OCI-LY3 (cell line): ENCODE measurements at regions not wholly inside any gene's neighbourhood (a gene's known extent, or its start where the extent isn't known, plus 50 kb on each side); places are given as distances from the start of the nearest gene placed in this dataset.

ENCODE experiments used
- H2AFZ ChIP-seq: fragments of 200-600, 300-600 bp; shearing (Covaris generic); 2 replicates; pipeline ENCODE4 v1.6.0; 2014; ENCODE audit warnings: antibody characterized with exemption, low read depth, low read length
- H3K27ac ChIP-seq: fragments of 200-600, 300-600 bp; sonication (generic); 2 replicates; pipeline ENCODE4 v1.5.1; 2014; ENCODE audit warnings: mild to moderate bottlenecking, low read length, moderate library complexity, mixed read lengths
- H3K27me3 ChIP-seq: fragments of 200-600, 300-600 bp; sonication (generic); 2 replicates; pipeline ENCODE4 v1.6.1; 2014; ENCODE audit warnings: low read depth, low read length, mixed read lengths
- H3K36me3 ChIP-seq: fragments of 200-600, 300-600 bp; sonication (generic); replicated peaks from 2 replicates; pipeline ENCODE3; 2014; ENCODE audit warnings: low read depth, low read length, mixed read lengths
- H3K4me1 ChIP-seq: fragments of 300-600, 200-600 bp; sonication (generic); 2 replicates; pipeline ENCODE4 v1.6.1; 2014; ENCODE audit warnings: low read length, mixed read lengths
- H3K4me2 ChIP-seq: fragments of 200-600, 300-600 bp; sonication (generic); 2 replicates; pipeline ENCODE4 v1.6.1; 2014; ENCODE audit warnings: low read length, mixed read lengths
- H3K4me3 ChIP-seq: fragments of 300-600, 200-600 bp; sonication (generic); 2 replicates; pipeline ENCODE4 v1.5.1; 2014; ENCODE audit warnings: antibody characterized with exemption, mild to moderate bottlenecking, low read length, moderate library complexity
- H3K79me2 ChIP-seq: fragments of 300-600, 200-600 bp; shearing (Covaris generic); 2 replicates; pipeline ENCODE4 v1.6.1; 2014; ENCODE audit warnings: mild to moderate bottlenecking, low read length, mixed read lengths
- H3K9ac ChIP-seq: fragments of 300-600, 200-600 bp; shearing (Covaris generic); 2 replicates; pipeline ENCODE4 v1.6.0; 2014; ENCODE audit warnings: mild to moderate bottlenecking, low read length, moderate library complexity
- H3K9me3 ChIP-seq: fragments of 200-600, 300-600 bp; shearing (Covaris generic); 2 replicates; pipeline ENCODE4 v1.6.1; 2014; ENCODE audit warnings: low read length, mixed read lengths; ENCODE audit not compliant: insufficient read depth
- H4K20me1 ChIP-seq: fragments of 200-600, 300-600 bp; sonication (generic); 2 replicates; pipeline ENCODE4 v1.6.1; 2016; ENCODE audit warnings: low read length, mixed read lengths; ENCODE audit not compliant: insufficient read depth
- EZH2phosphoT487 ChIP-seq: fragments of 200-600 bp; shearing (Covaris generic); IDR thresholded peaks from 2 replicates; pipeline ENCODE4 v1.6.1; 2018; ENCODE audit warnings: antibody characterized with exemption, mixed run types, low read depth
- TF ChIP-seq, protein P1 (sequence below): fragments of 200-600, 300-600 bp; sonication (generic); IDR thresholded peaks from 2 replicates; pipeline ENCODE4 v1.5.1; 2014; ENCODE audit warnings: antibody characterized with exemption, low read length, low read depth

DNA sequence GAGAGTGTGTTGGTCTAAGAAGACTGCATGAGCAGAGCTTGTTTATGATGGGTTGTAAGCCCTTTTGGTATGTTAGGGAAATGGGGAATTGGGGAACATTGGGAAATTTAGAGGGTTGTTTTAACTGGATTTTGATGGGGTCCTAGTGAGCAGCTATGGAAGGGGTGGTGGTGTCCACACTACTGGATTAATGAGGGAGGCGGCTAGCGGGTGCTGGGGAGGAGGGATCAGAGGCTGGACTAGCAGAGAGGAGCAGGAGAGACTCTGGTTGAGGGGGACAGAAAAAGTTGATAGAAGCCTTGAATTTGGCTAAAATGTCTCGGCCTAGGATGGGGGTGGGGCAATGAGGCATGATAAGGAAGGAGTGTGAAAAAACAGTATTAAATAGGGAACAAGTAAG lies 1369.1 kb downstream of the UQCRFS1 start:
- H3K4me3 ChIP-seq: no peak overlapping the region
- H3K27me3 ChIP-seq: no peaks in the 10 kb centered on the region
- no peak overlapping the region for H3K27ac ChIP-seq
- no peak overlapping the region for H3K9ac ChIP-seq
- H3K4me1 ChIP-seq: no peaks in the 10 kb centered on the region
- H3K36me3 ChIP-seq: no peaks in the 10 kb centered on the region
- H3K79me2 ChIP-seq: no peaks in the 10 kb centered on the region
- H4K20me1 ChIP-seq: no peaks in the 10 kb centered on the region
- H2AFZ ChIP-seq: no peak overlapping the region
- TF ChIP-seq, protein P1, sequence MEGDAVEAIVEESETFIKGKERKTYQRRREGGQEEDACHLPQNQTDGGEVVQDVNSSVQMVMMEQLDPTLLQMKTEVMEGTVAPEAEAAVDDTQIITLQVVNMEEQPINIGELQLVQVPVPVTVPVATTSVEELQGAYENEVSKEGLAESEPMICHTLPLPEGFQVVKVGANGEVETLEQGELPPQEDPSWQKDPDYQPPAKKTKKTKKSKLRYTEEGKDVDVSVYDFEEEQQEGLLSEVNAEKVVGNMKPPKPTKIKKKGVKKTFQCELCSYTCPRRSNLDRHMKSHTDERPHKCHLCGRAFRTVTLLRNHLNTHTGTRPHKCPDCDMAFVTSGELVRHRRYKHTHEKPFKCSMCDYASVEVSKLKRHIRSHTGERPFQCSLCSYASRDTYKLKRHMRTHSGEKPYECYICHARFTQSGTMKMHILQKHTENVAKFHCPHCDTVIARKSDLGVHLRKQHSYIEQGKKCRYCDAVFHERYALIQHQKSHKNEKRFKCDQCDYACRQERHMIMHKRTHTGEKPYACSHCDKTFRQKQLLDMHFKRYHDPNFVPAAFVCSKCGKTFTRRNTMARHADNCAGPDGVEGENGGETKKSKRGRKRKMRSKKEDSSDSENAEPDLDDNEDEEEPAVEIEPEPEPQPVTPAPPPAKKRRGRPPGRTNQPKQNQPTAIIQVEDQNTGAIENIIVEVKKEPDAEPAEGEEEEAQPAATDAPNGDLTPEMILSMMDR: no peak
- TF ChIP-seq EZH2phosphoT487: no peak
- H3K4me2 ChIP-seq: no peak overlapping the region
- no peaks in the 10 kb centered on the region for H3K9me3 ChIP-seq

- no peaks in the 10 kb centered on the region for H3K9me3 ChIP-seq
- H3K4me2 ChIP-seq: no peak overlapping the region
- H4K20me1 ChIP-seq: no peaks in the 10 kb centered on the region
- no peaks in the 10 kb centered on the region for H3K27me3 ChIP-seq
- H3K27ac ChIP-seq: no peak overlapping the region
- H3K4me3 ChIP-seq: no peak overlapping the region
- no peak overlapping the region for H2AFZ ChIP-seq
- TF ChIP-seq, protein P1: no peak
- TF ChIP-seq EZH2phosphoT487: no peak
- H3K9ac ChIP-seq: no peak overlapping the region
- peaks cover 4% of the 10 kb centered on the region; the same call in 1 of the 2 replicates for H3K4me1 ChIP-seq
- no peaks in the 10 kb centered on the region for H3K79me2 ChIP-seq
- no peaks in the 10 kb centered on the region for H3K36me3 ChIP-seq
Measured at GRCh38 chr19:27833031-27833430, 1379.9 kb downstream of the UQCRFS1 start.

DNA sequence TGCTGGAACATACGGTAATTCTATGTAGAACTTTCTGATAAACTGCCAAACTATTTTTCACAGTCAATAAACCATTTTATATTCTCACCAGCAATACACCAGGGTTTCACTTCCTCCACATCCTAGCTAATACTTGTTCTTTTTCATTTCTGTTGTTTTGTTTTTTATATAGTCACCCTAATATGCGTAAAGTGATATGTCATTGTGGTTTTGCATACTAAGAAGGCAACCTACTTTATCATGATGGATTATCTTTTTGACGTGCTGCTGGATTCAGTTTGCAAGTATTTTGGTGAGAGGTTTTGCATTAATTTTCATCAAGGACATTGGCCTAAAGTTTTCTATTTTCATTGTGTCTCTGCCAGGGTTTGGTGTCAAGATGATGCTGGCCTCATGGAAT lies 1384.1 kb downstream of the UQCRFS1 start:
- no peak overlapping the region for H3K27ac ChIP-seq
- H2AFZ ChIP-seq: no peak overlapping the region
- no peak for TF ChIP-seq EZH2phosphoT487
- TF ChIP-seq, protein P1: no peak
- H4K20me1 ChIP-seq: no peaks in the 10 kb centered on the region
- no peak overlapping the region for H3K9ac ChIP-seq
- H3K4me3 ChIP-seq: no peak overlapping the region
- no peak overlapping the region for H3K4me2 ChIP-seq
- H3K36me3 ChIP-seq: no peaks in the 10 kb centered on the region
- no peaks in the 10 kb centered on the region for H3K9me3 ChIP-seq
- H3K79me2 ChIP-seq: no peaks in the 10 kb centered on the region
- peaks cover 4% of the 10 kb centered on the region; the same call in 1 of the 2 replicates for H3K4me1 ChIP-seq
- H3K27me3 ChIP-seq: no peaks in the 10 kb centered on the region

DNA sequence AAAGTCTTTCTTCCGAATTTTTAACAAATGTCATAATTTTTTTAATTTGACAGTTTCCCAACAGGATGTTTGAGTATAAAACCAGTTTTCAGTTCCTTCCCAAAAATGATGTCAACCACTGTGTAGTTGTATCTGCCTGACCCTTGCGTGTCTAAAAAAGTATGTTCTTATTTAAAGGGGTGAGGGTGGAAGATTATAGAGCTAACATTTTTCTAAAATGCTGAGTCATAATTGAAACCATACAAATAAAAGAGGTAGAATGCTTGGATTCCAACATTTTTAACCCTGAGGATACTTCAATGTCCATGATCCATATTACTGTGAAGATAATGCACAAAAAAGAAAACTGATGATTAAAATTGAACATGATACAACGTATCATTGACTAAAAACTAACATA lies 1388.8 kb downstream of the UQCRFS1 start:
- no peaks in the 10 kb centered on the region for H3K27me3 ChIP-seq
- H3K4me2 ChIP-seq: no peak overlapping the region
- TF ChIP-seq EZH2phosphoT487: no peak
- TF ChIP-seq, protein P1: no peak
- H3K79me2 ChIP-seq: no peaks in the 10 kb centered on the region
- H3K27ac ChIP-seq: no peak overlapping the region
- H3K9ac ChIP-seq: no peak overlapping the region
- H3K9me3 ChIP-seq: no peaks in the 10 kb centered on the region
- no peaks in the 10 kb centered on the region for H3K36me3 ChIP-seq
- H4K20me1 ChIP-seq: no peaks in the 10 kb centered on the region
- H3K4me1 ChIP-seq: peaks cover 4% of the 10 kb centered on the region; the same call in 1 of the 2 replicates
- H2AFZ ChIP-seq: no peak overlapping the region
- no peak overlapping the region for H3K4me3 ChIP-seq
